HepG2 (cell line): ENCODE measurements at regions not wholly inside any gene's neighbourhood (a gene's known extent, or its start where the extent isn't known, plus 50 kb on each side); places are given as distances from the start of the nearest gene placed in this dataset.

Experiments used
- ARID5B ChIP-seq: IDR thresholded peaks from 2 replicates; pipeline ENCODE4 v1.4.0; 2020; ENCODE audit warnings: mild to moderate bottlenecking, missing genetic modification reagents
- ATF3 ChIP-seq: sonication (generic); formaldehyde crosslinking; IDR thresholded peaks from 2 replicates; pipeline ENCODE4 v1.4.0; 2020; ENCODE audit warnings: missing genetic modification reagents
- ATF6 ChIP-seq: sonication (generic); formaldehyde crosslinking; conservative IDR thresholded peaks from 2 replicates; pipeline ENCODE4 v1.4.0; 2020; ENCODE audit warnings: missing genetic modification reagents
- FOSL1 ChIP-seq: sonication (generic); formaldehyde crosslinking; IDR thresholded peaks from 2 replicates; pipeline ENCODE4 v1.9.0; 2021; ENCODE audit warnings: missing genetic modification reagents, borderline replicate concordance
- FOSL2 ChIP-seq: sonication (generic); formaldehyde crosslinking; IDR thresholded peaks from 2 replicates; pipeline ENCODE4 v1.4.0; 2020; ENCODE audit warnings: missing genetic modification reagents
- GABPB1 ChIP-seq: IDR thresholded peaks from 2 replicates; pipeline ENCODE4 v1.6.1; 2016; ENCODE audit warnings: mild to moderate bottlenecking, missing genetic modification reagents, moderate library complexity, missing compliant biosample characterization
- GPN1 ChIP-seq: sonication (generic); formaldehyde crosslinking; IDR thresholded peaks from 2 replicates; pipeline ENCODE4 v1.5.1; 2020; ENCODE audit warnings: missing genetic modification reagents, borderline replicate concordance
- GRHL1 ChIP-seq: sonication (generic); formaldehyde crosslinking; conservative IDR thresholded peaks from 2 replicates; pipeline ENCODE4 v1.8.0; 2022; ENCODE audit warnings: missing genetic modification reagents
- HDAC1 ChIP-seq: sonication (generic); formaldehyde crosslinking; IDR thresholded peaks from 2 replicates; pipeline ENCODE4 v1.5.1; 2020; ENCODE audit warnings: mild to moderate bottlenecking, missing genetic modification reagents
- KMT2A ChIP-seq: sonication (generic); formaldehyde crosslinking; IDR thresholded peaks from 2 replicates; pipeline ENCODE4 v1.4.0; 2020; ENCODE audit warnings: missing genetic modification reagents
- NCOA2 ChIP-seq: sonication (generic); formaldehyde crosslinking; IDR thresholded peaks from 2 replicates; pipeline ENCODE4 v1.8.0; 2022; ENCODE audit warnings: inconsistent platforms
- PAXIP1 ChIP-seq: sonication (generic); formaldehyde crosslinking; conservative IDR thresholded peaks from 2 replicates; pipeline ENCODE4 v1.4.0; 2020; ENCODE audit warnings: mild to moderate bottlenecking, missing genetic modification reagents, moderate library complexity
- SP140L ChIP-seq: sonication (generic); formaldehyde crosslinking; IDR thresholded peaks from 2 replicates; pipeline ENCODE4 v1.4.0; 2020; ENCODE audit warnings: missing genetic modification reagents, borderline replicate concordance
- ZFP36L2 ChIP-seq: sonication (generic); formaldehyde crosslinking; IDR thresholded peaks from 2 replicates; pipeline ENCODE4 v1.4.0; 2020; ENCODE audit warnings: missing genetic modification reagents
- ZKSCAN8 ChIP-seq: IDR thresholded peaks from 2 replicates; pipeline ENCODE4 v1.6.1; 2016; ENCODE audit warnings: borderline replicate concordance, missing genetic modification reagents, missing compliant biosample characterization
- ZNF30 ChIP-seq: sonication (generic); formaldehyde crosslinking; IDR thresholded peaks from 2 replicates; pipeline ENCODE4 v1.5.0; 2020; ENCODE audit warnings: mild to moderate bottlenecking, missing genetic modification reagents

- TF ChIP-seq GRHL1 (no peak), GPN1 (CRISPR knock-in tag) (no peak), NCOA2 (CRISPR knock-in tag) (peak; percentile 82), ZFP36L2 (CRISPR knock-in tag) (no peak), PAXIP1 (CRISPR knock-in tag) (peak; percentile 84), SP140L (CRISPR knock-in tag) (no peak), FOSL2 (CRISPR knock-in tag) (peak; percentile 97), HDAC1 (CRISPR knock-in tag) (0 out of 2 replicates have a peak, but pooled peaks have one; percentile 21), ZKSCAN8 (CRISPR knock-in tag) (0 out of 2 replicates have a peak, but pooled peaks have one; percentile 13), ATF3 (CRISPR knock-in tag) (peak; percentile 82), ATF6 (no peak), ARID5B (peak; percentile 90), ZNF30 (CRISPR knock-in tag) (no peak), KMT2A (CRISPR knock-in tag) (no peak), FOSL1 (CRISPR knock-in tag) (peak; percentile 90), GABPB1 (no peak)
These were observed 174.9 kb upstream of the NRP1 start (continued) for GRCh38 chr10:33509231-33509831.
